Activated naive CD4-positive, alpha-beta T cell treated with Interleukin-2 at 50 U/mL for 16 hours (primary cell): ENCODE measurements at regions not wholly inside any gene's neighbourhood (a gene's known extent, or its start where the extent isn't known, plus 50 kb on each side); places are given as distances from the start of the nearest gene placed in this dataset.
"Not testable (repeated sequence)": the region's sequence is repeated elsewhere in the genome, so short reads cannot be mapped to it uniquely, and the experiment has no call there.

ENCODE experiments used
- DNase-seq: peaks from one replicate; pipeline ENCODE4 v3.0.0-alpha.2; 2020

GRCh38 chr4:63226229-63226628 lies 1183.0 kb downstream of the TECRL start:
- no peak for DNase-seq

GRCh38 chr4:63222466-63222865 lies 1186.8 kb downstream of the TECRL start:
- DNase-seq = no peak

DNA sequence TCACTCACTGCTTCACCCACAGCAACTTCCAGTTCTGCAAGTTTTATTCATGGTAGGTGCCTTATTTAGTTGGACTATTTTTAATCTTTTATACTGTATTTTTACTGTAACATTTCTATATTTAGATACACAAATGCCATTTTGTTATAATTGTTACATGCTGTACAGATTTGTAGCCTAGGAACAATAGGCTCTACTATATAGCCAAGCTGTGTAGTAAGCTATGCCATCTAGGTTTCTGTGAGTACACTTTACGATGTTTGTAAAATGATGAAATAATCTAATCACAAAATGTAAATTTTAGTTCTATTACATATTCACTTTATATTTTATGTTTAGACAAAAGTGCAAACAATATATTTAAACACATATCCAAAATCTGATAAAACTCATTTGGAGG lies 1187.8 kb downstream of the TECRL start:
- no peak for DNase-seq

GRCh38 chr4:63218856-63219255 lies 1190.4 kb downstream of the TECRL start:
- no peak for DNase-seq

GRCh38 chr4:63214076-63214475 lies 1195.2 kb downstream of the TECRL start:
- no peak for DNase-seq

DNA sequence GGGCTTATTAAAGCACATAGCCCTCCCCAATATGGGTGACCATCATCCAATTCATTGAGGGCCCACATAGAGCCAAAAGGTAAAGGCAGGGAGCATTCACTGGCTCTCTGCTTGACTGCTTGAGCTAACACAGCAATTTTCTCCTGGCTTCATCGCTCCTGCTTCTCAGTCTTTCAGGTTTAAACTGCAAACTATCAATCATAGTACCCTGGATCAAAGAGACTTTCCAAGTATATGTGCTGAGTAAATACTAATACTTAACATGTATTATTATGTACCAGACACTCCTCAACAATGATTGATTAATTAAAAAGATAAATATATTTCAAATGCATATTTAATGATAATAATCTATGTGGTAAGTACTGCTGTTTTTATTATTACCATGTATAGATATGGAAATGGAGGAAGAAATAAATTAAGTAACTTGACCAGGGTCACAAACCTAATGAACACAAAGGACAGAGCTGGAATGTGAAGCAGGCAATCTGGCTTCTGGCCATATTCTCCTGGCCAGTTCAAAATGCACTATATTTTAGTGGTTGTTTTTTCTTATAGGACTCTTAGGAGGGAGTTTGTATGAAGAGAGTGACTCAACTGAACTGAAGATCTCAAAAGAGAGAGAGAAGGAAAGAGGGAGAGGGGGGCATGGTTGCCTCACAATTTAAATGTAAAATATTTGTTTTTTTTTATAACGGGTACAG lies 1197.3 kb downstream of the TECRL start:
- DNase-seq = no peak

GRCh38 chr4:63211375-63211774 lies 1197.9 kb downstream of the TECRL start:
- no peak for DNase-seq

GRCh38 chr4:63193029-63193428 lies 1216.2 kb downstream of the TECRL start:
- not testable (repeated sequence) for DNase-seq

DNA sequence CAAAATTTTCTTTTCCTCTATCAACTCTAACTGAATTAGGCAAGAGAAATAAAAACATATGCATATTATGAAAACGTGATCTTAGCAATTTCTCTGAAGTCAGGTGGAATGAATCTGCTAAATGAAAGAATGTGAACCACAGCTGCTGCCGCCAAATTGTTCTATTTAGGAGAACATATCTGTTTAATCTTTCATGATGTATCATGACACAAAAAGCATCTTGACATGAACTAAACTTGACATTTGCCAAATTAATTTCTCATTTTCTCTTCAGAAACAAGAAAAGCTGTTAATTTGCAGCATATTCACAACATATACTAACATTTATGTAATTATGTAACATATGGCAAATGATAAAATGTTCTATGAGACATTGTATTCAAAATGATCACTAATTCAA lies 1237.9 kb downstream of the TECRL start:
- no peak for DNase-seq

DNA sequence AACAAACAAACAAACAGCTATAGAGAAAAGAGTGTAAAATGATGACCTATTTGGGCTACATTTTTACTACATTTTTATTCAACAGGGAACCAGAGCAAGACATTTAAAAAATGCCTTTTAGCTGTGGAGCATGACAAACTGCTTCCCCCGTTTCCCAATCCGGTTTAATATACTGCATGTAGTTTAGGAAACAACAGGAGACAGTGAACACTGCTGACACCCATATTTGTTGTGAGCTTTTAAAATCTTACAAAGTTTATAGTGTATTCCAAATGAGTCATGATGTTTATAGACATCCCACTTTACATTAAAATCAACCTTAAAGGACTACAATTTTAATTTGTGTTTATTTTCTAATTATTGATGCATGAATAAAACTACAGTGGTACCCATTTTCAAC lies 1238.3 kb downstream of the TECRL start:
- no peak for DNase-seq

GRCh38 chr4:63169836-63170235 lies 1239.4 kb downstream of the TECRL start:
- no peak for DNase-seq

- no peak for DNase-seq
Measured at GRCh38 chr4:63155561-63155960, 1253.7 kb downstream of the TECRL start.

- DNase-seq = no peak
Measured at GRCh38 chr4:63123441-63123840, 1285.8 kb downstream of the TECRL start.

- no peak for DNase-seq
Measured at GRCh38 chr4:63122955-63123354, 1286.3 kb downstream of the TECRL start.

DNA sequence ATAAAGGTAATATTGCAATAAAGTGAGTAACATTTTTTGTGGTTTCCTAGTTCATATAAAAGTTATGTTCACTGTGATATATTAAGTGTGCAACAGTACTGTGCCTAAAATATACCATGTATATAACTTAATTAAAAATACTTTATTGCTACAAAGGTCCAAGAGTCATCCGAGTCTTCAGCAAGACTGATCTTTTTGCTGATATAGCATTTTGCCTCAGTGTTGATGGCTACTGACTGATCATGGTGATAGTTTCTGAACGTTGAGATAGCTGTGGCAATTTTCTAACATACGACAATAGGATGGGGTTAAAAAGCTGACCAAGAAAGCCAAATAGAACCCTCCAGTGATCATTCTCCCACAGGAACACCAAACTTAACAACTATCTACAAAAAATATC lies 1302.7 kb downstream of the TECRL start:
- no peak for DNase-seq

GRCh38 chr4:63105839-63106238 lies 1303.4 kb downstream of the TECRL start:
- DNase-seq = no peak

- DNase-seq = no peak
Measured at GRCh38 chr4:63090641-63091040, 1318.6 kb downstream of the TECRL start.

DNA sequence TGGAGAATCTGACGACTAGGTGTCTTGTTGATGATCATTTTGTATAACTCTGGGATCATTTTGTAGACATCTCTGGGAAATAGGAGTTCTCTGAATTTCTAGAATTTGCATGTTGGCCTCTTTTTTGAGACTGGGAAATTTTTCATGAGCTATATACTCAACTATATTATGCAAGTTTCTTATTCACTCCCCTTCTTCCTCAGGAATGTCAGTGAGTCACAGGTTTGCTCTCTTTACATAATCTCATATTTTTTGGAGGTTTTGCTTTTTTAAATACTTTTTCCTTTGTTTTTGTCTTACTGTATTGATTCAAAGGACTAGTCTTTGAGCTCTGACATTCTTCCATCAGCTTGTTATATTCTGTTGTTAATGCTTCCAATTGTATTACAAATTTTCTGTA lies 1324.2 kb downstream of the TECRL start:
- no peak for DNase-seq

DNA sequence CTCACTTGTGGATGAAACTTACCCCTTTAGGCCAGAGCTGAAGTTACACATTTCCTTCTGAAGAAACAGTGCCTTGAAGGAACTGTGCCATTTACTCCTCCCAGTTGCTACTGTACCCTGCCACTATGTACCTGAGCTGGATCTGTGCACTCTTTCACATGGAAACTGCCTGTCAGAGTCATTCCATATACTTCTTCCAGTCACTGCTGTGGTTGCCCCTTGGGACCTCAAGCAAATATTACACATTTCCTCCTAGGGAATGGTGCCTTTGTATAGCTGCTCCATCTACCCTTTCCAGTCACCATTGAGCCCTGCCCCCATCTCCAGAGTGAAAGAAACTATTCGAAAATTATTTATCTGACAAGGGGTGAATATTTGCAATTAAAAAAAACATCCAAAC lies 1328.3 kb downstream of the TECRL start:
- no peak for DNase-seq

- no peak for DNase-seq
Measured at GRCh38 chr4:63063760-63064159, 1345.5 kb downstream of the TECRL start.

GRCh38 chr4:63062891-63063290 lies 1346.4 kb downstream of the TECRL start:
- DNase-seq = not testable (repeated sequence)

- no peak for DNase-seq
Measured at GRCh38 chr4:63049726-63050125, 1359.5 kb downstream of the TECRL start.

- no peak for DNase-seq
Measured at GRCh38 chr4:63049278-63049677, 1360.0 kb downstream of the TECRL start.

GRCh38 chr4:63036159-63036866 lies 1372.9 kb downstream of the TECRL start:
- no peak for DNase-seq

- DNase-seq = no peak
Measured at GRCh38 chr4:63029380-63029779, 1379.9 kb downstream of the TECRL start.
